Renal pelvis (tissue), 1 donor: ENCODE measurements at regions not wholly inside any gene's neighbourhood (a gene's known extent, or its start where the extent isn't known, plus 50 kb on each side); places are given as distances from the start of the nearest gene placed in this dataset.
"Not testable (repeated sequence)": the region's sequence is repeated elsewhere in the genome, so short reads cannot be mapped to it uniquely, and the experiment has no call there.

Experiments used
- DNase-seq: peaks from one replicate; pipeline ENCODE4 v3.0.0-alpha.2; 2013

DNA sequence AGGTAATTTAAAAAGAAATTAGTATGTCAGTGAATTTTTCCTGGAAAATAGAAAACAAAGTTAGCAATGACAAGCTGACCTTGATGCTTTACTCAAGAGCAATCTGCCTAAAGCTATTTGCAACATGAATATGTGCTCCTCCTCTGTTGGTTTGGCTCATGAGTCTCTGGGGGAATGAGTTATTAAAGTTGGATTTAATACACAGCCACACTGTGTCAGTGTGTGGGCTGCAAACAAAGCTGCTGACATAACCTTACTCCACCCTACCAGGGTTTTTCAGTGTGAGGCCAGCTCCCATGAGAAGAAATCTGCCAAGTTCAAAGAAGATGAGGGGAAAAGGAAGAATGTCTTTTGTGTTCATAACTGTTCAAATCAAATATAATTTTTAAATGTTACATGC, 280.5 kb downstream of the TLL1 start:
- no peak for DNase-seq

DNA sequence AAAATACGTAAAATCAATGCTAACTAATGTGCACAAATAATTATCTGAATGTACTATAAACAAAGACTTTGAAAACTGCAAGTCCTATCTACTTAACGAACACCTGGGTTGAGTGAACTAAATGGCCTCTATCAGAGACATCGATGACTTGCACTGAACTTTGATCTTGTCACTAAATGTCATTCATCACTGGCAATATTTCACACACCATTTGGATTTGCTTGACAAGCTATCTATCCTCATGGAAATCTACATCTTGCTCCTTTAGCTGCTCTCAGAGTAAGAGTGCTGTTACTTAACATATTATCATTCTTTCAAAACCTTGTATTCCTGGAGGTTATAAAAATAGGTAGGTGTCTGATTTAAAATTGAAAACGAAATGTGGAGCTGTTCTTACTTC, 289.3 kb downstream of the TLL1 start:
- DNase-seq: no peak

DNA sequence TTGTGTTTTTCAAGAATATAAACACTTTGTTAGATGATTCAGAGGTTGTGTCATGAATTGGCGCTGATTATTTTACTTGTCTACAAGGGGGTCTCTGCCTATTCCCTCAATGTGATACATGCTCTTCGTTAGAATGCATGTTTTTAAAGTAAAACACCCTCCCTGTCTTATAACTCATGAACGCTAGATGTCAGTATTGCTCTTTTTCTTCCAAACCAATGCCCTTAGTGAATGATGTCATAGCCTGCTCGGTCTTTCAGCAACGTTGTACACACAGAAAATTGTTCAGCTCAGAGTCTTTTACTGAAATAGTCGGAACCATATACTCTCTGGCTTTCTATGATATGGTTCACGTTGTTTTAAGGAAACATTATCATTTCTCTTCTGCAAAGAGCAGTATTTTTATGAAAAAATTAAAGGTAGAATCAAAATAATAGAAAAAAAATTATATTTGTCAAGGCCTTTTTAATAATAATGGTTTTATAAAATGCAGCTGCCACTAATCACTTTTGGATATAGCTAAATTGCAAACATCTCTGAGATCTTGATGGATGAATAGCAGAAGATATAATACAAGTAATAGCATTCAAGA, 292.9 kb downstream of the TLL1 start:
- peak; percentile 79 for DNase-seq

DNA sequence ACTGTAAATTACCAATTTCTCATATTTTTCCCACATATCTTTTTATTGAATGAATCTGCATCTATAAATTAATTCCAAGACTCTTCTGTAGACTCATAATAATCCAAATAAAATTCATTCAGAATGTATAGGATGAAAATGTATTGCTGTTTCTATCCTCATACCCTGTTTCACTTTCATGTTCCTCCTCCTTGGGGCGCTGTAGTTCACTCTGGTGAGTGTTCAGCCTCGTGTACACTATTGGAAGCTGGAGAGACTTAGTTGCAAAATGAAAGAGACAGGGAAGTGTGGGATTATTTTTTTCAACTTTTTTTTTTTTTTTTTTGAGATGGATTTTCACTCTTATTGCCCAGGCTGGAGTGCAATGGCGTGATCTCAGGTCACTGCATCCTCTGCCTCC, 296.1 kb downstream of the TLL1 start:
- DNase-seq: no peak

DNA sequence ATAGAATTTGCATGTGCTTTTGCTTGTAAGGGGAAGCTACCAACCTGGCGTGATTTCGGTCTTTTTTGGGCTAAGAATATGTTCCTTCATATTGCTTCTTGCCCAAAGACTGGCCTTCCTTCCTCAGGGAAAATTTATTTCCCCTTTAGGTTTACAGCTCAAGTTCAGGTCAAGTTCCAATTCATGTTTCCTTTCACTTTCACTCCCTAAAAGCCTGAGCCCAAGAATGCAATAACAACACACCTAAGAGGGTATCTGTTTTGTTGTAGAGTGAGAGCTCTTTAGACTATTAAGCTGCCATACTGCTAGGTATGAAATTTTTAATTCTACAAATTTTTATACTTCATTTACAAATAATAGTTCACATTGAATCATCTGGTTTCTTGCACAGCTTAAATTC, 299.6 kb downstream of the TLL1 start:
- no peak for DNase-seq

DNA sequence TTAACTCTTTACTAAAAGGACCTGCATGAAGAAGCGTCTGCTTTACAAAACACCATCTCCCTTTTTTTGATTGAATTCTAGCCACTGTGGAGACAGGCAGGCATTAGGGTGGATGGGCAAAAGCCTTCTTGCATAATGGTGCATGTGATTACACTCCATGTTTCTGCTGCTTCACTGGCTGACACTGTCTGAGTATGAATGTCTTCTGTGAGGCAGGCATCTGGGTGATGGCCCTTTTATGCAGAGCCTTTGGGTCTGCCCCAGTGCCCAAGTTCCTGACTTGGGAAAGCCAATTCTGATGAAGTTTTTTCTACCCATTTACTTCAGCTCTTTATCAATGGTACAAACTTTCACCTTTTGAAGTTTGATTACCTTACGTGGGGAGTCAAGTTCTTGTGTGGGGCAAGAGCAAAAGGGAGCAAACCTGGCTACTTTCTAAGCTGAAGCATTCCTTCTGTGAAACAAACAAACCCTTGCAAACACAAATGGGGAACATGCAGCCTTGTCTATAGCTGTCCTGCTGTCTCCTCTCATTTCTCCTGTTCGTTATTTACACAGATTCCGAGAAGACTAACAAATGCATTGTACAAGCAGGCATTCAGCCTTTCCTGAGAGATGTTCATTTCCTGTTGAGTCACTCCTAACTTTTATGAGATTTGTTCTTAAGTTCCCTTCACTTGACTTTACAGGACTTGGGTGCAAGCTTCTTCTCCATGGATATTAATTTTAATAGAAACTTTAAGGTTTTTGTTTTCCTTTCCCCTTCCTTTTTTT, 301.9 kb downstream of the TLL1 start:
- no peak for DNase-seq

DNA sequence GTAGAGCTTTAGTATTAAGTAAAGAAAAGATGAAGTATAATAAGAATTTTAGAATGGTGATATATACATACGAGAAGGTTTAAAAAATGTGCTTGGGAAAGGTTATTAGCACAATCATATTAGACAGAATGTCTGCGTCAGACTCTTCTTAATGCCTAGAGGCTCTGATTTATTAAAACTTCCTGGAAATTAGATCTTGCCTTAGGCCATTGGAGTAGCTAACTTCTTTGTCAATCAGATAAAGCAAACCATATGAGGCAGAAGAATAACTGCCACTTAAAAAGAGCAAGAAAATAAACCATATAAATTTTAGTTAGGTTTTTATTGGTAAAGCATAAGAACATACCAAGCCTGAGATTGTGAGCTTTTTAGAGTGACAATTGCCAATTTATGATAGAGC, 309.1 kb downstream of the TLL1 start:
- DNase-seq: no peak

DNA sequence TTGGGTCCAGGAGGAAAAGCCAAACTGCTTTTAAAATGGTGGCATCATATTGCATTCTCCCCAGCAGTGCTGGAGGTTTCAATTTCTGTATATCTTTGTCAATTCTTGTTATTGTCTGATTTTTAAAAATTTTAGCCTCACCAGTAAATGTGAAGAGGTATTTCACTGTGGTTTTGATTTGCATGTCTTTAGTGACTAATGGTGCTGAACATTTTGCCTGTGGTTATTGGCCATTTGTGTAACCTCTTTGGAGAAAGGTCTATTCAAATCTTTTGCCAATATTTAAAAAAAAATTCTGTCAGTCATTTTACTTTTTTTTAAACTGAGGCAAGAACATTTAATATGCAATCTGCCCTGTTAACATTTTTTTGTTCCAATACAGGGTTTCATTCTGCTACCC, 322.1 kb downstream of the TLL1 start:
- no peak for DNase-seq

DNA sequence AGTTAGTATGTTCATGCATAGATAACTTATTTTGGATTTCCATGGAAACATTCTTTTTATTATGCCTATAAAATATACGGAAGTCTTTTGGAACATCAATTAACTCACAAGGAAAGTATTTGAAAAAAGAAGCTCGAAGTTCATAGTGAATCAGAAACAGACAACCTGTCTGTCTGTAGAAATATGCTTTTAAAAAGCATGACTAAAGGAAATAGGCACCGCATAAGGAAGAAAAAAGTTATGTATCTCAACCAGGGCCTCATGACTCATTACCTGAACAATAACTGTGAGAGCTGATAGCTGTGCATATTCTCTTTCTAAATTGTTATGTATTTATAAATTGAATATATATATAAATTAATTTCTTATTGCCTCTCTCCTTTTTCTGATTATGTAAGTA, 324.1 kb downstream of the TLL1 start:
- DNase-seq: no peak

DNA sequence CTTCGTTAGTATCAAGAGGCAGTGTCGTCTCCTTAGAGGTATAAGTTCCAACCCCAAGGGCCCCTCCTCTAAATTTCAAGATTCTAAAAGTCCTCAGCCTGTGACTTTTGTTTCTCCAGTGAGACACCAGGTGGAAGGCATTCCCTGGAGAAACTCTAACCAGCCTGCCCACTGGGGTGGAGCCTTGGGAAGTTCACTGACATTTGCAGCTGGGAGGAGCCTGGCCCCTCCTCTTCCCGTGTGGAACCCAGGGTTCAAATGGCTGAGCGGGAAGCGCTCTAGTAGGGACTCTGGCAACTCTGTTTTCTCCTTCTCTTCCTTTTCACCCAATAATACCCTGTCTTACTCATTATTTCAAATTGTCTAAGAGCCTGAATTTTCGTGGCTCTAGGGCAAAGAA, 325.0 kb downstream of the TLL1 start:
- no peak for DNase-seq

DNA sequence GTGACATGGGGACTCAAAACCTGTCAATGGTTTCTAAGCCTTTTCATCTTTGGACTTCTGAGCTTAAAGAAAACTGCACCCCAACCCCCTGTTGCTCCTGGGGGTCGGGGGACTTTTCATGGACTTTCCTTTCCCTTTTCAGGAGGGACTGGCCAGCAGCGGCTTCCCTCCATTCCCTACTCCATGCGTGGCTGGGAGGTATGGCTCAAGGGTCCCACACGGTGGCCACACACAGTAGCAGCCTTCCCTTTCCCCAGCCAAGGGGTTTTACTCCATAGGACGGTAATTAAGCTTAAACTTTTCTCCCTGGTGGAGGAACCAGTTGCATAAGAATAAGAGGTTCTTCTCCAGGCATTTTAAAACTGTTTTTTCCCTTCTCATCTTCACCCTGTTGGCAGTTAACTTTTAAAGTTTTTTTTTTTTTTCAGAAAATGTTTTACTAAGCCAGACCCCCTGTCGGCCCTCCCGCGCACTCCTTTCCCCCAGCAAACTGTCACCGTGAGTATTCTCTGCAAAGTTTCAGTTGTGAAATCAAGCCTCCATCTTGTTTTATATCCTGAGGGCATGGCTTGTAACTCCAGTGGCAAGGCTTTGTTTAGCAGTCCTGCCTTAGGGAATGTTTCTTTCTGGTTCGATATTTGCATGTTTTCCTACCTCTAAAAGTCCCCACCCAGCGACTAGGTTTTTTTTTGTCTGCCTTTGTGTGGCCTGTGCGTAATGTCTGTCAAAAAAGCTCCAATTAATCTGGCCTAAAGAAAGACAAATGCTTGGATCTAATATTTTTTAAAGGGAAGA, 325.7 kb downstream of the TLL1 start:
- no peak for DNase-seq

DNA sequence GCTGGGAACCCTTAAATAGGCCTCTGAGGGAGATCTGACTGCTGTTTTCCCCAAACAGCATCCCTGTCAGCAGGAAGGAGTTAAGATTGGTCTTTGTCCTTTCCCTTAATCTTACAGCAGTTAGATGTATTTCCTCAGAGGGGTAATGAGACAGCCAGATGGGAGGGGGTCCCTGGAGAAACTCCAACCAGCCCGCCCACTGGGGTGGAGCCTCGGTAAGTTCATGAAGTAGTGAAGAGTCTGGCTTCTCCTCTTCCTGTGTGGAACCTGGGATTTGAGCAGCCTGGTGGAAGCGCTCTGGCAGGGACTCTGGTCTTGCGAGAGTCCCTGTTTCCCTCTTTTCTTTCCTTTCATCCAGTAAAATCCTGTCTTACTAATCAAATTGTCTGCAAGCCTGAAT, 330.0 kb downstream of the TLL1 start:
- DNase-seq: no peak

DNA sequence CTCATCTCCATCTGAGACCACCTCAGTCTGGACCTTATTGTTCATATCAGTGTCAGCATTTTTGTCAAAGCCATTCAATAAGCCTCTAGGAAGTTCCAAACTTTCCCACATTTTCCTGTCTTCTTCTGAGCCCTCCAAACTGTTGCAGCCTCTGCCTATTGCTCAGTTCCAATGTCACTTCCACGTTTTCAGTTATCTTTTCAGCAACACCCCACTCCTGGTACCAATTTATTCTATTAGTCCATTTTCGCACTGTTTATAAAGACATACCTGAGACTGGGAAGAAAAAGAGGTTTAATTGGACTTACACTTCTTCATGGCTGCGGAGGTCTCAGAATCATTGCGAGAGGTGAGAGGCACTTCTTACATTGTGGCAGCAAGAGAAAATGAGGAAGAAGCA, 339.3 kb downstream of the TLL1 start:
- DNase-seq: not testable (repeated sequence)

DNA sequence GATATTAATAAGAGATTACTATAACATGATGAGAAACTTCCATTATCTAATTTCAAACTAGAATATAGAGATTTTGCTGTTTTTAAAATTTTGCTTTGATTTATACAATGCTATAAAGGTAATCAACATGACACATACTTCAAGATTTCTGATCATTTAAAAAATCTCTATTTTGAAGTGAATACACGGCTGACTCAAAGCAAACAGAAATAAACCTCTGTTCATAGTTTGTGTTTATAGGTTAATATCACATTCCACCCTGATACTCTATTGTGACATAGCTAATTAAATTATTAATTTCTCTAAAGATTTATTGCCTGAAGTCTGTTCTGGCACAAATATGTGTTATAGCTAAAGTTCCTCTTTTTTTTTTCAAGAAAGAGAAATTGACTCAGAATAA, 349.2 kb downstream of the TLL1 start:
- DNase-seq: no peak

DNA sequence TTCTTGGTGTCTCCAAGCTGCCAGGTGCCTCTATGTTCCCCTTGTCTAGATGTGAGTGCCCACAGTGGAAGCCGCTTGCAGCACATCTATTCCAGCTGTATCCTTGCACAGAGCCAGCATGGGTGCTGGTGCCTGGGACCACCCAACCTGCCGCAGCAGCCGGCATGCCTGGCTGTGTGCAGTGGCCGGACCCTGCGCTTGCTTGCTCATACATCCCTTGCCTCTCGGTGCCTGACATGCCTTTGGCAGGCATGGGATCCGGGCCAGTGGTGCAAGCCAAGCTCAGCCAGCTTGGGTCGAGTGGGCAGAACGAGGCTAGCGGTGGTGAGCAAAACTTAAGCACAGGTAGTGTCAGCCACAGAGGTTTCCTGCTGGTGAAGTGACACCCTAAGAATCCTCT, 355.1 kb downstream of the TLL1 start:
- DNase-seq: no peak

DNA sequence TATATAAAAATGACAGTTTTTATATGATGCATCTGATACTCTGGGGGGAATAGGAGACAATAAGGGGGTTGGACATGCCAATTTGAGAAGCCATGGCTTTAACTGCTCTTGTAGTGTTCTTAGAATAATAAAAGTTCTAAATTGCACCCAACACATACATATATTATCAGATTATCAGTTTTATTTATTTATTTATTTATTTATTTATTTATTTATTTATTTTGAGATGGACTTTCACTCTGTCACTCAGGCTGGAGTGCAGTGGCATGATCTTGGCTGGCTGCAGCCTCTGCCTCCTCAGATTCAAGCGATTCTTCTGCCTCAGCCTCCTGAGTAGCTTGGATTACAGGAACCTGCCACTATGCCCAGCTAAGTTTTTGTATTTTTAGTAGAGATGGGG, 356.8 kb downstream of the TLL1 start:
- DNase-seq: no peak

DNA sequence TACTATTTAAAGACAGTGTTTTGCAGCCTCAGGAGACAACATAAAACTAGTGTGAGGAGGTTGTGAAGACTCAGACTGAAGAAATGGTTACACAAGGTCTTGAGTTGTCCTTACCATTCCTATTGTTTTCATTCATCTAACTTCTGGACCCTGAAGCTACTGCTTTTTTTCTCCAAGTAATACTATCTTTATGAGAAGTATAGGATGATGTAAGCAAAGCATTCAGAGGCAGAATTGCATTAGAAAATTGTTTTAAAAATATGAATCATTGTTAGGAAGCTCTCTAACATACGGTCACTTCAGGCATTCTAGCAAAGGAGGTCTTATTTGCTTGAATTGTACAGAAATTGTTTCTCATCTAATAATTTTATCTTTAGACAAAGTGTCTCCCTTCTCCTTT, 357.8 kb downstream of the TLL1 start:
- no peak for DNase-seq

DNA sequence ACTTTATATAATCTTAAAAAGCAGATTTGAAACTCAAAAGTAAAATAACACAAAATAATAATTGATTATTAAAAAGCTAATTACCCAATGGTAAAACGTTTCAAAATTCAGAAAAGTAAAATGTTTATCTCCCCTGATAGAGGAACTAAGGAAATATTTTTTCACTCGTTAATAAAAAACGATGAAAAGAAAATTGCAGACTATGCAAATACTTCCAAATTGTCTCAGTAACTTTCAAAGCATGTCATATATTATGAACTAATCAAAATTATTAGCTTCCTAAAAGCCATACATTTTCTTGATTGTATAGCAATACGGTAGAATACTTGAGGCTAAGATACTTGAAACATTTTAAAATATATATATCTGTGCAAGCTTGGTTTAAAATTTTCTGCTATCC, 366.3 kb downstream of the TLL1 start:
- DNase-seq: no peak

DNA sequence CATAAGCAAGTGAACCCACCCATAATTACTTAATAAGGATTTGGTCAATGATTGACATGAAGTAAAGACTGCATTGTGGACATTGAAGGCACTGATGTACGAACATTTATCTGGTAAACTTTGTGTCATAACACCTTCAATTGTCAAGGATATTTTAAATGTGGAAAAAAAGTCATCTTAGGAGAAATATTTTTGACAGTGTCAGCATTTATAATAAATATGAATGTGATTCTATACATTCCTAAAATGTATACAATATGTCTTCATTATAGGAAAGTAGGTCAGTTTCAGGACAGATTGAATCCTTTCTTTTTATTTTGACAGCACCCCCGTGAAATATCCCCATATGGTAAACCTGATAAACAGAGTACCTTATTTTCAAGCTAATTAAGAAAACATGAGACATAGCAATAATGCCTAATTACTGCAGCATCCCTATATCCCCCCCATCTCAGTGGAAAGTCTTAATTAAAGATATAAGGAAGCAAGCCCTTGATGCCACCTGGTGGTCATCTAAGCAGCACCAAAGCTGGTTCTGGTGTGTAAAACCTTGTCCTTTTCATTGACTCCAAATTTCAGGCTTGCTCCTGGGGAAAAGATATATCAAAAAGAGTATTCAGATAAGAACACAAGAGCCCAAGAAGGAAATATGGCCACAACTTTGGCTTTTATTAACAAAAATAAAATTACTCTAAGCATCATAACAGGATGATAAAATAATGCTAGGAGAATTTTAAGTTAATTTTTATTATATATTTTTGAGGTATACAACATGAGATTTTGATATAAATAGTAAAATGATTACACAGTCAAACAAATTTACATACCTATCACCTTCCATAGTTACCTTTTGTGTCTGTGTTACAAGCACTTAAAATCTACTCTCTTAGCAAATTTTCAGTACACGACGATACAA, 379.7 kb downstream of the TLL1 start:
- no peak for DNase-seq

DNA sequence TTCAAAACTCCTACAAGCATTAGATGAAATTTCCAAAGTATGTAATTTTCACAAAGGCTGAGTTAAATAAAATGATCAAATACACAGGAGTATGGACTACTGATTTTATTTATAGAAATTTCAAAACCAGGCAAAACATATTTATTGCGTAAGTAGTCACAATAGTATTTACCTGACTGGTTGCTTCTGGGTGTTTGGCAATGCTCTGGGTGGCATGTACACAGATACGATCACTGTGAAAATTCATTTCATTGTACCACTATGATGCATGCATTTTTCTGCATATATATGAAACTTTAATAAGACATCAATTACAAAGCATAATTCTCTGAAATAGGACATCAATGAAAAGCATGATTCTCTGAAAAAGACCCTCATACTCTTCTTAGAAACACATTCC, 384.2 kb downstream of the TLL1 start:
- no peak for DNase-seq

DNA sequence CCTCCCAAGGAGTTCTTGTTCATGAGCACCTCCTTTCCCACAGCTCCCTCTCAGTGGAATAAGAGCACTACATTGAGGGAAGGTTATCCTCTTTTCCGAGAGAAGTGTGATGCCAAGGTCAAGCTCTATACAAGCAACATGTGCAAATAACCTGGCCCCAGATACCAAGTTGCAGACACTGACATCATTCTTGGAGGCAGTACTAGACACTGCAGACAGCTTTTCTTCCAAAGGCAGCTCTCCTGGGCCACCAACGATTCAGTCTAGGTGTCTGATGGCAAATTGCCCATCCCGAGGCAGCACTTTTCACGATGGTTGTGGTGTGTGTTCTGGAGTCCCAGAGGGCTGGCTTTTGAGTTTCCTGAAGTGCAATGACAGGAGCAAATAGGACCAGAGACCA, 384.9 kb downstream of the TLL1 start:
- no peak for DNase-seq

DNA sequence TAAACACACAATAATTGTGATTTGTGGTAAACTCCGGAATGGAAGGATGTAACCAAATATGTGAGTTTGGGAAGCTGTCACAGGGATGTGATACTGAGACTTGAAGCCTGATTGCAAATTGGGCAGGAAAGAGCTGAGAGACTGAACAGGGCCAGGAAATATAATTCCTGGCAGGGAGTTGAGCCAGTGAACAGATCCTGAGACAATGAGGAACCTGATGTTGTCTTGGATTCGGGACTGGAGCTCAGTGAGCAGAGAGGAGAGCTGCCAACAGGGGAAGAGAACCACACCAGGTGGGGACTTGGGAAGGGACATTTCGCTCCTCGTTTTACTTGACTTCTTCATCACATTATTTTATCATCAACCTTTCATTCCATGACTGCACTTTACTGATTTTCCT, 386.0 kb downstream of the TLL1 start:
- DNase-seq: no peak
